AG04449 (cell line): ENCODE measurements at regions not wholly inside any gene's neighbourhood (a gene's known extent, or its start where the extent isn't known, plus 50 kb on each side); places are given as distances from the start of the nearest gene placed in this dataset.

Source experiments
- CTCF ChIA-PET: fragments of 350-600 bp; formaldehyde crosslinking; extraction: SDS; loops from one replicate; lab custom pipeline; 2021; ENCODE audit warnings: antibody characterized with exemption; lab: Yijun Ruan, JAX
- POLR2A ChIA-PET: fragments of 400-600, 350-600 bp; formaldehyde crosslinking; extraction: SDS; loops from one replicate; lab custom pipeline; 2020; ENCODE audit warnings: antibody characterized with exemption, inconsistent platforms; lab: Yijun Ruan, JAX
- DNase-seq: peaks from one replicate; pipeline ENCODE4 v3.0.0-alpha.2; 2010; ENCODE audit warnings: low read depth, low spot score
- H3K4me3 ChIP-seq: 2 replicates; pipeline ENCODE4 v1.5.1; 2011; ENCODE audit warnings: low read depth, mild to moderate bottlenecking, control low read depth, low read length
- TF ChIP-seq, protein P1 (sequence below): IDR thresholded peaks from one replicate; pipeline ENCODE4 v1.5.1; 2011; ENCODE audit warnings: mild to moderate bottlenecking, moderate library complexity, low read length, control low read depth, inconsistent platforms; ENCODE audit not compliant: insufficient read depth; ENCODE audit errors: missing control alignments

DNA sequence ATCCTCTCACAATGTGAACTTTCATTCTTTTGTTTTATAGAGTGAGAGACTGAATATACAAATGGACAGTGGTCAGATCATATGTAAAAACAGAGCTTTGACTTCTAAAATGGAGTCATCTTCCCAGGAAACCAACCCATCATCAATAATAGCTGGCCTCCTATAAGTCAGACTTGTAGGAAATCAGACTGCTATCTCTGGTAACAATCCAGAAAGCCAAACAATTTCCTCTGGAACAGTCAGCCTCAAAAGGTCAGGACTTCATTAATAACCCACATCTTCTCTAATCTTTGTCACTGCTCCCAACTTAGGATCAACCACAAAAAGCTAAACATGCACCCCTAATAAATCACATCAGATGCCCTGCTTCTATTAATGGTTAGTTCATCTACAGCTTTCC, 227.9 kb upstream of the G2E3 start:
- TF ChIP-seq, protein P1, sequence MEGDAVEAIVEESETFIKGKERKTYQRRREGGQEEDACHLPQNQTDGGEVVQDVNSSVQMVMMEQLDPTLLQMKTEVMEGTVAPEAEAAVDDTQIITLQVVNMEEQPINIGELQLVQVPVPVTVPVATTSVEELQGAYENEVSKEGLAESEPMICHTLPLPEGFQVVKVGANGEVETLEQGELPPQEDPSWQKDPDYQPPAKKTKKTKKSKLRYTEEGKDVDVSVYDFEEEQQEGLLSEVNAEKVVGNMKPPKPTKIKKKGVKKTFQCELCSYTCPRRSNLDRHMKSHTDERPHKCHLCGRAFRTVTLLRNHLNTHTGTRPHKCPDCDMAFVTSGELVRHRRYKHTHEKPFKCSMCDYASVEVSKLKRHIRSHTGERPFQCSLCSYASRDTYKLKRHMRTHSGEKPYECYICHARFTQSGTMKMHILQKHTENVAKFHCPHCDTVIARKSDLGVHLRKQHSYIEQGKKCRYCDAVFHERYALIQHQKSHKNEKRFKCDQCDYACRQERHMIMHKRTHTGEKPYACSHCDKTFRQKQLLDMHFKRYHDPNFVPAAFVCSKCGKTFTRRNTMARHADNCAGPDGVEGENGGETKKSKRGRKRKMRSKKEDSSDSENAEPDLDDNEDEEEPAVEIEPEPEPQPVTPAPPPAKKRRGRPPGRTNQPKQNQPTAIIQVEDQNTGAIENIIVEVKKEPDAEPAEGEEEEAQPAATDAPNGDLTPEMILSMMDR = no peak
- CTCF ChIA-PET = interaction anchor here (0.6 to 2.1 kb wide), 3 partner anchors 13 to 1580 kb away, joined by 3 to 6 read pairs (median 3); no protein-coding TSS in a partner anchor
- POLR2A ChIA-PET = no interaction called here
- H3K4me3 ChIP-seq = no peak overlapping the region
- DNase-seq = no peak

DNA sequence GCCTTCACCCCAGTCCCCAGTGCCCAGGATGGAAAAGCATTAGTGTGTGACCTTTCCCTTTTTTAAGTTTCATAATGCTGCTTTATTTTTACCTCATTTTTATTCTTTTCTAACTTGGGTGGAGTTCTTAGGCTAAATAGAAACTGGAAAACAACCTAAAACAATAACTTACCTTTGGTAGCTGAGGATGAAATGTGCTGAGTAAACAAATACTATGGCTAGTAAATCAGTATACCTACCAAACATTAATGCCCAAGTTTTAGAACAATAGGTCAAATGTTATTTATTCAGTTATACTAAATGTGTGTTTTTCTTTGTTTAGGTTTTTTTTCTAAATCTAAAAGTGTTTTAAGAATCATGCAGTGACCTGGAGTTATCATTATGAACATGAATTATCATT, 226.6 kb upstream of the G2E3 start:
- no peak for DNase-seq
- TF ChIP-seq, protein P1 = no peak
- ChIA-PET POLR2A (no interaction called here), CTCF (interaction anchor here (2.1 kb wide), 1 partner anchor 1582 kb away, joined by 6 read pairs; no protein-coding TSS in a partner anchor)
- H3K4me3 ChIP-seq = no peak overlapping the region

DNA sequence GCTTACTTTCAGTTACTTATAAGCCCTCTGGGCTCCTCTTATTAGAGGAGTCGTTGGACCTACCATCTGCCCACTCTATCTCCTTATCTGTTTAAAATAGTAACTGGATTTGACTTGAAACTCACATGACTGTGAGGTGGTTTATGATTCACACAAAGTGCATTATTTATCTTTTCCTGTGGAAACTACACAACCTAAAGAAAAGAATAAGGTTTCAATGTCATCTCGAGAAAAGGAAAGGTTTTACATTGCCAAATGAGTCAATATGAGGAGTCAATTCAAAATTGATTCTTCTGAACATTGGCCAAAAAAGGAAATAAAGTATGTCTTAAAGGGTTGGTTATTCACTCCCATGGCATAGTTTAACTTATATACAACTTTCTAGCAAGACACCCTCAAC, 225.0 kb upstream of the G2E3 start:
- no peak overlapping the region for H3K4me3 ChIP-seq
- TF ChIP-seq, protein P1 = no peak
- POLR2A ChIA-PET = no interaction called here
- CTCF ChIA-PET = no interaction called here
- no peak for DNase-seq

DNA sequence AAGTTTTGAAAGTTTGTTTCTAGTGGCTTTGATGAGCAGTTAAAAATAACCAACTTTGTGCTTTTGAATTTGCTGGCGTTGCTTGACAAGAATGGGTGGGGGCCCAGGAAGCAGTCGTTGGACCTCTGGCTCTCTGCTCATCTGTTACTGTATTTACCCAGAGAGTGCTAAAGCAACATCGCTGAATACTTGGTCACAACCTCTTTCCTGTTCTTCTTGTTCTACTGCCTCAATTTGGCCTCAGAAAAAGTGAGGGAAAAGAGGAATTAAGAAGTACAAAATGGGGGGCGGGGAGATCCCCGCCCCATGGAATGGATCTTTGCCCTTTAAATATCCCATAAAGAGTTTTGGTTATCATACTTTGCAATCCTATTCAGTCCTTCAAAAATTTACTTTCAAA, 221.5 kb upstream of the G2E3 start:
- no peak for DNase-seq
- TF ChIP-seq, protein P1 = no peak
- no peak overlapping the region for H3K4me3 ChIP-seq
- ChIA-PET CTCF (interaction anchor here (0.7 to 1.0 kb wide), 2 partner anchors 37 to 38 kb away, joined by 3 read pairs; no protein-coding TSS in a partner anchor), POLR2A (no interaction called here)

DNA sequence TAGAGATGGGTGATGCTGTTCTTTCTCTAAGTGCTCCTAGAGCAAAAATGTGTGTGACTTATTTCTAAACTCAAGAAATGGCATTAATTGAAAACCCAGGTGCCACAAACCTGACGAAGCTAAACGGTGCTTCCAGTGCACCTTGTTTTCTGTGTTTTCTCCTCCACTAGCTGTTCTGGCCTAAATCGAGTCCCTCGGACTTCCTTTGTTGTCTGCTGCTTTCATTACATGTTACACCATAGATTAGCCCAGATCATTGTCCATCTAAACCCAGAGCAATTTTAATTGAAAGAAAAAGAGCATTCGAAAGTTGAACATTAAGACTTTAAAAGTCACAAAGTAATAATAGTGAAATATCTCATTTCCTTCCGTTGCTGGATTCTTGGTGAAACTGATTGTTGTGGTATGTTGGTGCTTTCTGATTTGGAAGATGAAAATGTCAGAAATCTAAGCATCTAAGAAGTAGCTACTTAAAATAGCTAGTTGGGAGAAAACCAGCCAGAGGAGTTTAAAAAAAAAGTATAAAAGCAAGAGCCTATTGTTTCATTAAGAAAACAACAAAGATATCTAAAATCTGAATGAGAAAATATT, 219.6 kb upstream of the G2E3 start:
- TF ChIP-seq, protein P1 = no peak
- ChIA-PET CTCF (no interaction called here), POLR2A (no interaction called here)
- no peak overlapping the region for H3K4me3 ChIP-seq
- DNase-seq = no peak

DNA sequence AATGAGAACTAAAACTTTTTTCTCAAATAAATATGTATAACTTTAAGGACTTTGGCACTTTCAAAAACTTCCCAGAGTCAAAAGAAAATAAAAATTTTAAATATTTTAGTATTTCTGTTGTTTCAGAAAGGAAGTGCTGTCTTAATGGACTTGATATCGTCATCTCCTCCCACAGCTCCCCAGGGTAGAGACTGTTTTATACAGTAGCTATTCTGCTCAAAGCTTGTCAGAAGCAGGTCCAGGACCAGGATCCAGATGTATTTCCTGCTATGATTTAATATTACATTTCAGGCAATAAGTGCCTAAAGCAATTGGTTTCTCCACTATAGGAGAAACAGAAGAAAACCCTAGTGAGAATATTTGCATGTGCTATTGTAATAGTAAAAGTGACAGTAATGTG, 218.5 kb upstream of the G2E3 start:
- ChIA-PET CTCF (no interaction called here), POLR2A (no interaction called here)
- DNase-seq = no peak
- no peak overlapping the region for H3K4me3 ChIP-seq
- TF ChIP-seq, protein P1 = no peak
